ENCODE measurements at regions not wholly inside any gene's neighbourhood (a gene's known extent, or its start where the extent isn't known, plus 50 kb on each side); places are given as distances from the start of the nearest gene placed in this dataset.
"Not testable (repeated sequence)": the region's sequence is repeated elsewhere in the genome, so short reads cannot be mapped to it uniquely, and the experiment has no call there.

GRCh38 chr1:20409012-20409411 lies 77.0 kb downstream of the CAMK2N1 start:
- no peaks in the 10 kb centered on the region for H3K36me3 ChIP-seq (ENCODE audit: control insufficient read depth, insufficient read depth, low read length)
- no peak overlapping the region for H3K4me3 ChIP-seq (ENCODE audit: low read depth, low read length)
- FAIRE-seq (no peak), DNase-seq (ENCODE audit: low read depth) (no peak)
- no peak for TF ChIP-seq CTCF (IDR thresholded peaks at IDR 0.05; ENCODE audit: insufficient read depth, low read length, severe bottlenecking)
- H3K27me3 ChIP-seq (ENCODE audit: control insufficient read depth, insufficient read depth, low read length) = peaks cover 9% of the 10 kb centered on the region

GRCh38 chr1:20408133-20408650 lies 77.8 kb downstream of the CAMK2N1 start:
- not testable (repeated sequence) for DNase-seq (ENCODE audit: low read depth); FAIRE-seq; H3K36me3 ChIP-seq (ENCODE audit: control insufficient read depth, insufficient read depth, low read length); H3K4me3 ChIP-seq (ENCODE audit: low read depth, low read length)
- H3K27me3 ChIP-seq (ENCODE audit: control insufficient read depth, insufficient read depth, low read length) = peaks cover 11% of the 10 kb centered on the region

- Histone ChIP-seq H3K27me3 (ENCODE audit: control insufficient read depth, insufficient read depth, low read length) (peaks cover 16% of the 10 kb centered on the region), H3K4me3 (ENCODE audit: low read depth, low read length) (no peak overlapping the region), H3K36me3 (ENCODE audit: control insufficient read depth, insufficient read depth, low read length) (no peaks in the 10 kb centered on the region)
- DNase-seq (ENCODE audit: low read depth) (no peak), FAIRE-seq (no peak)
- no peak for TF ChIP-seq CTCF (IDR thresholded peaks at IDR 0.05; ENCODE audit: insufficient read depth, low read length, severe bottlenecking)
These were observed 80.0 kb downstream of the CAMK2N1 start for GRCh38 chr1:20405893-20406604.

- no peaks in the 10 kb centered on the region for H3K36me3 ChIP-seq (ENCODE audit: control insufficient read depth, insufficient read depth, low read length)
- FAIRE-seq = no peak
- no peak for DNase-seq (ENCODE audit: low read depth)
- no peak overlapping the region for H3K4me3 ChIP-seq (ENCODE audit: low read depth, low read length)
- TF ChIP-seq CTCF (IDR thresholded peaks at IDR 0.05; ENCODE audit: insufficient read depth, low read length, severe bottlenecking) = no peak
- H3K27me3 ChIP-seq (ENCODE audit: control insufficient read depth, insufficient read depth, low read length) = peaks cover 16% of the 10 kb centered on the region
These were observed 80.8 kb downstream of the CAMK2N1 start for GRCh38 chr1:20405051-20405754.
